Activated naive CD8-positive, alpha-beta T cell treated with anti-CD3 and anti-CD28 coated beads, Interleukin-2, amount 50 U/mL, for 16 hours (primary cell): ENCODE measurements at regions not wholly inside any gene's neighbourhood (a gene's known extent, or its start where the extent isn't known, plus 50 kb on each side); places are given as distances from the start of the nearest gene placed in this dataset.

ENCODE experiments used
- DNase-seq: peaks from one replicate; pipeline ENCODE4 v3.0.0-alpha.2; 2020; ENCODE audit warnings: low read depth, low spot score

GRCh38 chr2:128720080-128721022 is 401.7 kb upstream of the HS6ST1 start:
- no peak for DNase-seq

- DNase-seq, result no peak
Observed at GRCh38 chr2:128721096-128721495, 402.4 kb upstream of the HS6ST1 start.

DNA sequence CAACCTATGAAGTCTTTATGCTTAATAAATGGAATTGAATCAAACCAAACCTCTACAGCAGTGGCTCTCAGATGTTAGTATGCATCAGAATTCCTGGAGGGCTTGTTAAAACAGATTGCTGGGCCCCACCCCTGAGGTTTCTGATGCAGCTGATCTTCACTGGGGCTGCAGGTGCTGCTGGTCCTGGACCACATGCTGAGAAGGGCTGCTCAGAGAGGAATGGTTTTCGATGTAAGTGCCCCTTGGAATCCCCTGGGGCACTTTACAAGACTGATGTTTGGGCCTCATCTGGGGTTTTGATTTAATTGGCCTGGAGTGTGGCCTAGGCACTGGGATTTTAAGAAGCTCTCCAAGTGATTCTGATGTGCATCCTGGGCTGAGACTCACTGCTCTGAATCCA is 403.8 kb upstream of the HS6ST1 start:
- DNase-seq, result no peak

DNA sequence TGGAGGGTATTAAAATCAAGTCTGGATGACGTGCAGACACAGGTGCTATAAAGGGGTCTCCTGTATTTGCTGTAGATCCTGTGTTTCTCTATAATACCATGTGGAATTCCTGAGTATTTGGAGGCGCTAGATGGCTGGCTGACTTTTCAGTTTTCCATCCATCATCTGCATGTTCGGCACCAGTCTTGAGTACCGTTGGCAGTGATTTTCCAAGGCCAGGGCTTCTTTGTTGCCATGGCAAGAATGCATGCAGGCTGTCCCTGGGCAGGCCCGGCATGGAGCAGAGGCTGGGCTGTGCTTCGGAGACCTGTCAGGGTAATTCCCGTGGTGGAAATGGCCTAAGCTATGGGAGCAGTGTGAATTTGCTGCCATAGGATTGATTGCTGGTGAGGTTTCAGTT is 405.9 kb upstream of the HS6ST1 start:
- no peak for DNase-seq

- DNase-seq, result no peak
Observed at GRCh38 chr2:128724972-128725371, 406.3 kb upstream of the HS6ST1 start.

GRCh38 chr2:128726236-128726635 is 407.6 kb upstream of the HS6ST1 start:
- no peak for DNase-seq

GRCh38 chr2:128726911-128727310 is 408.2 kb upstream of the HS6ST1 start:
- no peak for DNase-seq

GRCh38 chr2:128727404-128727803 is 408.7 kb upstream of the HS6ST1 start:
- no peak for DNase-seq

- no peak for DNase-seq
Observed at GRCh38 chr2:128727914-128728313, 409.2 kb upstream of the HS6ST1 start.

DNA sequence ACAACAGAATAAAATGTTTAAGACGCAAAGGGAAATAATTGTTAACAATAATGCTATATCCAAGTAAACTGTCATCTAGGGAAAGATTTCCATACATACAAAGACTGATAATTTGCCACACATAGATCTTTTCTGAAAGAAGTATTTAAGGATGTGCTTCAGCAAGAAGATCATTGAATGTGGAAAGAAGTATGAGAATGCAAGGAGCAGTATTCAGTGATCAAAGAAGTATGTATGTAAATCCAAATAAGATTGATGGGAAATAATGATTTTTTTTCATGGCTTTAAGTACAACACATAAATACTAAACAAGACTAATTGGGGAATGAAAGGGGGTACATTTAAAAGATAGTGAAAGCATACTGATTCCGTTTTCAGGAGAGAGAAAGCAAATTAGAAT is 410.4 kb upstream of the HS6ST1 start:
- DNase-seq, result no peak

DNA sequence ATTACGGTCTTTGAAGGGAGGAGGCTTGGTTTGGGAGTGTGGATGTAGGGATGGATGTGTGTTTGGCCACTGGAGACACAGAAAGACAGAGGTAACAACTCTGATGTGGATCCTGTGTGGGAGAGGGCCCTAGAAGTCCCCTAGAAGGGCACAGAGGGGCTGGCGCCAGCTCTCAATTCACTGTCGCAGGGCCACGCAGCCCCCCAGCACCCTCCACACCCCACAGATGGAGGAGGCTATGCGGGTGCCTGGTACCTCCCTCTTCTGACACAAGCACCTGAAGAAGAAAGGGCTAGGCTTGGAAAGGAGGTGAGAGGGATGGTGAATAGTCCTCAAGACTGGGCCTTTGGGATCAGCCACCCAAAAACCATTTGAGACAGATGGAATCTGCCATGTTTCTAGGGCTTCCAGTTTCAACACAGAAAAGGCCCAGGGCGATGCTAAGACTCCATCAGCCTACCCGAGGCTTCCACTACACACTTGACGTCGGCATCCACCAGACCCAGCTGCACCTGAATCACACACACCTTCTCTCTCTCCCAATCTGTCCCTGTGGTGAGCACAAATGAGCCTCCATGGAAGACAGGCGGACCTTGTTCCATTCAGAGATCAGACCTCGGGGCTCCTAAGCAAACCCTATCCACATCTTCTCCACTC is 413.5 kb upstream of the HS6ST1 start:
- no peak for DNase-seq

- no peak for DNase-seq
Observed at GRCh38 chr2:128732976-128733431, 414.3 kb upstream of the HS6ST1 start.

DNA sequence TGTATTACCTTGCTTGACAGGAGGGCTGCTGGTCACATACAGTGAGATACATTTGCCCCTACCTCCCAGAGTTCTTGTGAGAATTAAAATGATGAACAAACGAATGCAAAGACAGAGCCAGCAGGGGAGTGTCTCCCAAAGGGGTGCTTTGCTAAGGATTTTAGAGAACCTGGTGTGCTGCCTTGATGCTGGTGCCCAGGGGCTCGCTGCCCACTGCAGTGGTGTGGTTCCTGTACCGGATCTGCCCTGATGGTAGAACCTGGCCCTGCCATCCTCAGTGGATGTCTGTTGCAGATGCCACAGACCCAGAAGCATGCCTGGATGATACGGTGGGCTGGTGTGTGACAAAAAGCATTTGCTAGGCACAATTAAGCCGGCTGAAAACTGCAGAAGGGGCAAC is 414.8 kb upstream of the HS6ST1 start:
- no peak for DNase-seq

GRCh38 chr2:128734521-128735295 is 416.0 kb upstream of the HS6ST1 start:
- no peak for DNase-seq

DNA sequence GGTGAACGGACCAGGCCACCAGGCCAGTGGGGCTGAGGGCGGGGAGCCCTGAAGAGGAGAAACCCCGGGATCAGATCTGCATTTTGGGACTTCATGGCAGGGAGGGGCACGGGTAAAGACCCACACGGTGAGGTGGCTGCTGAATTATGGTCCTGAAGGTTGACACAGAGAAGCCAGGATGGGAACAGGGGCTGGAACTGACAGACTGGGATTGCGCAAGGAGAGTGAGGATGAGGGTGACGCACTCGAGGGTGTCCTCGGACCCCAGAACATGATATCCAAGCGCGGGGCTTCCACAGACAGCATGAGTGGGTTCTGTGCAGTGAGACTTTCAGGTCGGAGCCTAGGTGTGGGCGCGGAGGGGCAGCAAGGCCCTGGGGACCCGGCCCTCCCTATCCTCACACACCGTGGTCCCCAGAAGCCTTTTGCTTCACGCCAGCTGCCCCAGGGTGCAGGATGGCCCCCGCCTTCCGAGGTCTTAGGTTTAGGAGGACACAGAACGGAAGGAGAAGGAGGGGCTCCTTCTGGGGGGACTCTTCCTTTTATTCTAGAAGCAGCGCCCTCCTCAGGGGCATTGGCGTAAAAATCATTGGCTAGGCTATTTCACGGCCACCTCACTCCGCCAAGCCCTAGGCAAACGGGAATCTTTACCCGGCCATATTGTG is 416.8 kb upstream of the HS6ST1 start:
- no peak for DNase-seq

DNA sequence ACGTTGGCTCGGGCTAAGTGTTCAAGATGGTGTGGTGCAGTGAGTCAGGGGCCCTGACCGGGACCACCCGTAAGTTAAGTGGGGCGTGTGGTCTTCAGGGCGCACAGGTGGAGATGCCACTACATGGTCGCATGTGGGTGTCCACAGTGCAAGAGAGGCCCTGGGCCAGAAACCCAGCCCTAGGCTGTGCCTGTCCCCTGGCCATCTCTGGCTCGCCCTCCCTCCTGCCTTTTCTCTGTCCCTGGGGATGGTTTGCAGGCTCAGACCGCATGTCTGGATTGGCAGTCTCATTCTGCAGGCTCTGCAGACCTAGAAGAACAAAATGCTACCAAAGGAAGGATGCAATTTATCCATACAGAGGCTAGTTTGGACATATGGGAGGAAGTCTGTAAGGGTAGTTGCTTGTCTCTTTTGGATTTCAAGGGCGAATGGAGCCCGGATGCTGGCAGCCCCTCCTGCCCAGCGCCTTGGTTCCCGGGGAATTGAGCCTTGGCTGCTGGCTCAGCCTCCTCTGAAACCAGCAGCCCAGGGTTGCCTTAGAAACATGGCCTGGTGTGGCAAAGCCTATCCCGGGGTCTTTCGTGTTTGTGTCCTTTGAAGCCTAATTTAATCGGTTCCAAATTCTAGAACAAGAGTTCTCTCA is 417.5 kb upstream of the HS6ST1 start:
- no peak for DNase-seq

- peak; percentile 16 for DNase-seq
Observed at GRCh38 chr2:128736689-128737545, 418.2 kb upstream of the HS6ST1 start.

- no peak for DNase-seq
Observed at GRCh38 chr2:128737546-128737826, 418.8 kb upstream of the HS6ST1 start.

DNA sequence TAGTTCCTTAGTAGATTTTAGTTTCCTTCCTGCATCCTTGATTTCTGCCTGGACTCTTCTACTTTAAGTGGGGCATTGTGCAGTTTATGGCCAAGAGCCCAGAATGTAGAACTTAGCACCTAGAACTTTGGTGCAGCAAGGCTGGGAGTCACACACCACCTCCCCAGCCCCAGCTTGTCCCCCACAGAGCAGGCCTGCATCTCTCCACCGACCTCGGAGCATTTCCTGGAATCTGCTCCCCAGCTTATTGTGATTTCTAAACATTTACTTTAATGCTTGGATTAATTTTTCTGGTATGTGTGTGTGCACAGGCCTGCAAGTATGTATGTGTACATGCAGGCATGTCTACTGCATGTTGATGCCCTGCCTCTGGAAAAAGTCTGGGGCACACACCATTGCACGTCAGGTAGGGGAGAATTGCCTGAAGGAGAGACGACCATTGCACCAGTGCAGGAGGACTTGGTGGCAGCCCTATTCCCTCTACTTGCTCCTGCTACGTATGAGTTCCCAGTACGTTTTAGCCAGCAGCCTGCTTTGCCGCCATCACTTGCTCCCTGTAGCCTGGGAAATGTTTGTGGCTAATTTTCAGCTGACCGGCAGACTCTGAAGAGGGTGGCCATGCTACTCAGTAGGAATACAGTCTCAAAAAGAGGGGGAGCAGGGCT is 419.9 kb upstream of the HS6ST1 start:
- no peak for DNase-seq

DNA sequence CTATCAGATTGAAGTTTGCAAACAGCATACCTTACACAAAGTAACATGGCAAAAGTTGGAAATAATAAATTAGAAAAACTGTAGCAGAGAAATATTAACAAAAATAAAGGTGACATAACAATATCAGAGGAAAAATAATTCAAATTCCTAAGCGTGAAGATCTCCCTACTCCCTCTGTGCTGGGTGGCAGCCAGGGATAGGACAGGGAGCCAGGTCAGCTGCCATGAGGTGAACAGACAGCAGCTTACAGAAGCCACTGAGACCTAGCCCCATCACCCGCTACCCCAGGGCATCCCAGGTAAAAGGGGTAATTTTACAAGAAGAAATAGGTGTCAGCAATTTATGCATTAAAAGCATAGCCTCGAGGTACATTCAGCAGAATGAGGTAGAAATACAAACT is 423.8 kb upstream of the HS6ST1 start:
- no peak for DNase-seq
